22Rv1 (cell line): ENCODE measurements at regions not wholly inside any gene's neighbourhood (a gene's known extent, or its start where the extent isn't known, plus 50 kb on each side); places are given as distances from the start of the nearest gene placed in this dataset.

Source experiments
- ZFX ChIP-seq: fragments of 450-650 bp; IDR thresholded peaks from 2 replicates; pipeline ENCODE4 v1.6.1; 2017; ENCODE audit warnings: antibody characterized with exemption, borderline replicate concordance
- TF ChIP-seq, protein P1 (sequence below): fragments of 450-650 bp; IDR thresholded peaks from 2 replicates; pipeline ENCODE4 v1.5.1; 2017; ENCODE audit warnings: mild to moderate bottlenecking

DNA sequence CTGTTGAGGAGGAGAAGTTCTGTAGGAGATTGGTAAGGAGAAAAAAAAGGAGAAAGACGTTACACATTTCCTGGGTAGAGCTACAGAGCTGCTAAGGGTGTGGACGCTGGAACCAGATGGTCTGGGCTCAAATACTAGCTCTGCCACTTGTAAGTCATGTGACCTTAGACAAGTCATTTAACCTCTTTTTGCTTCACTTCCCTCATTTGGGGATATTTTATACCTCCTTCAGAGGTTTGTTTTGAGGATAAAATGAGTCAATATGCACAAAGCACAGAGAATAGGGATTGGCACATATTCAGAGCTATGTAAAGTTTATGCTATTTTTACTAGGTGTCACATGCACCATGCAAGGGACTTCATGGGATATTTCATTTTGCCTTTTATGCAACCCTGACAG is 708.8 kb downstream of the DHX35 start:
- TF ChIP-seq, protein P1, sequence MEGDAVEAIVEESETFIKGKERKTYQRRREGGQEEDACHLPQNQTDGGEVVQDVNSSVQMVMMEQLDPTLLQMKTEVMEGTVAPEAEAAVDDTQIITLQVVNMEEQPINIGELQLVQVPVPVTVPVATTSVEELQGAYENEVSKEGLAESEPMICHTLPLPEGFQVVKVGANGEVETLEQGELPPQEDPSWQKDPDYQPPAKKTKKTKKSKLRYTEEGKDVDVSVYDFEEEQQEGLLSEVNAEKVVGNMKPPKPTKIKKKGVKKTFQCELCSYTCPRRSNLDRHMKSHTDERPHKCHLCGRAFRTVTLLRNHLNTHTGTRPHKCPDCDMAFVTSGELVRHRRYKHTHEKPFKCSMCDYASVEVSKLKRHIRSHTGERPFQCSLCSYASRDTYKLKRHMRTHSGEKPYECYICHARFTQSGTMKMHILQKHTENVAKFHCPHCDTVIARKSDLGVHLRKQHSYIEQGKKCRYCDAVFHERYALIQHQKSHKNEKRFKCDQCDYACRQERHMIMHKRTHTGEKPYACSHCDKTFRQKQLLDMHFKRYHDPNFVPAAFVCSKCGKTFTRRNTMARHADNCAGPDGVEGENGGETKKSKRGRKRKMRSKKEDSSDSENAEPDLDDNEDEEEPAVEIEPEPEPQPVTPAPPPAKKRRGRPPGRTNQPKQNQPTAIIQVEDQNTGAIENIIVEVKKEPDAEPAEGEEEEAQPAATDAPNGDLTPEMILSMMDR: no peak
- TF ChIP-seq ZFX: no peak
